ENCODE measurements at regions not wholly inside any gene's neighbourhood (a gene's known extent, or its start where the extent isn't known, plus 50 kb on each side); places are given as distances from the start of the nearest gene placed in this dataset.

- Mint-ChIP-seq H3K36me3 (ENCODE audit: low read depth) (no peaks in the 10 kb centered on the region), H3K27me3 (ENCODE audit: insufficient read depth) (no peaks in the 10 kb centered on the region), H3K27ac (no peak overlapping the region), H3K4me3 (no peak overlapping the region), H3K9me3 (peaks cover 5% of the 10 kb centered on the region), H3K4me1 (peaks cover 5% of the 10 kb centered on the region)
- Histone ChIP-seq H3K27ac (ENCODE audit: low read depth, low read length) (no peak overlapping the region), H3K27me3 (ENCODE audit: control insufficient read depth, insufficient read depth, low read length, poor library complexity, severe bottlenecking) (no peaks in the 10 kb centered on the region), H3K9ac (ENCODE audit: extremely low read depth, low read length, poor library complexity, severe bottlenecking) (no peak overlapping the region), H3K4me1 (ENCODE audit: control insufficient read depth, insufficient read depth, low read length) (no peaks in the 10 kb centered on the region), H3K36me3 (ENCODE audit: control insufficient read depth, insufficient read depth, low read length) (no peaks in the 10 kb centered on the region), H3K4me3 (ENCODE audit: low read length) (no peak overlapping the region), H3K9me3 (ENCODE audit: control insufficient read depth, low read length) (peaks cover 5% of the 10 kb centered on the region)
- TF ChIP-seq CTCF (conservative IDR thresholded peaks at IDR 0.05) = no peak
- no peak for DNase-seq
- 76 to 86% methylated on average over 2 of the region's 2 CpGs for WGBS, 2 experiments (ENCODE audit: insufficient coverage in 1 of 2, insufficient read length in 1 of 2)
These were observed 119.0 kb upstream of the CACUL1 start for GRCh38 chr10:118873738-118874105.

GRCh38 chr10:118874171-118874570 lies 119.4 kb upstream of the CACUL1 start:
- no peak for DNase-seq
- Histone ChIP-seq H3K27me3 (ENCODE audit: control insufficient read depth, insufficient read depth, low read length, poor library complexity, severe bottlenecking) (no peaks in the 10 kb centered on the region), H3K9me3 (ENCODE audit: control insufficient read depth, low read length) (peaks cover 5% of the 10 kb centered on the region), H3K4me3 (ENCODE audit: low read length) (no peak overlapping the region), H3K4me1 (ENCODE audit: control insufficient read depth, insufficient read depth, low read length) (no peaks in the 10 kb centered on the region), H3K27ac (ENCODE audit: low read depth, low read length) (no peak overlapping the region), H3K9ac (ENCODE audit: extremely low read depth, low read length, poor library complexity, severe bottlenecking) (no peak overlapping the region), H3K36me3 (ENCODE audit: control insufficient read depth, insufficient read depth, low read length) (no peaks in the 10 kb centered on the region)
- Mint-ChIP-seq H3K27me3 (ENCODE audit: insufficient read depth) (no peaks in the 10 kb centered on the region), H3K9me3 (peaks cover 6% of the 10 kb centered on the region), H3K4me3 (no peak overlapping the region), H3K27ac (no peak overlapping the region), H3K36me3 (ENCODE audit: low read depth) (no peaks in the 10 kb centered on the region), H3K4me1 (peaks cover 5% of the 10 kb centered on the region)
- WGBS, 2 experiments (ENCODE audit: insufficient coverage in 1 of 2, insufficient read length in 1 of 2) = 80 to 88% methylated on average over 2 of the region's 2 CpGs
- TF ChIP-seq CTCF (conservative IDR thresholded peaks at IDR 0.05) = no peak

- H3K9ac ChIP-seq (ENCODE audit: extremely low read depth, low read length, poor library complexity, severe bottlenecking) = no peak overlapping the region
- TF ChIP-seq CTCF (conservative IDR thresholded peaks at IDR 0.05) = no peak
- WGBS, 2 experiments (ENCODE audit: insufficient coverage in 1 of 2, insufficient read length in 1 of 2) = 88% methylated on average over 1 of the region's 1 CpG; no CpG with 5 or more reads in 1 of the 2 experiments
These were observed 120.3 kb upstream of the CACUL1 start for GRCh38 chr10:118875087-118875486.

More at GRCh38 chr10:118875087-118875486, 120.3 kb upstream of the CACUL1 start:
- no peak for DNase-seq
- Histone ChIP-seq H3K27me3 (ENCODE audit: control insufficient read depth, insufficient read depth, low read length, poor library complexity, severe bottlenecking) (no peaks in the 10 kb centered on the region), H3K4me3 (ENCODE audit: low read length) (no peak overlapping the region), H3K4me1 (ENCODE audit: control insufficient read depth, insufficient read depth, low read length) (no peaks in the 10 kb centered on the region), H3K27ac (ENCODE audit: low read depth, low read length) (no peak overlapping the region), H3K36me3 (ENCODE audit: control insufficient read depth, insufficient read depth, low read length) (no peaks in the 10 kb centered on the region), H3K9me3 (ENCODE audit: control insufficient read depth, low read length) (peaks cover 5% of the 10 kb centered on the region)
- H3K27ac Mint-ChIP-seq = no peak overlapping the region
- no peaks in the 10 kb centered on the region for H3K36me3 Mint-ChIP-seq (ENCODE audit: low read depth)
- H3K4me1 Mint-ChIP-seq = peaks cover 5% of the 10 kb centered on the region
- H3K27me3 Mint-ChIP-seq (ENCODE audit: insufficient read depth) = no peaks in the 10 kb centered on the region
- no peak overlapping the region for H3K4me3 Mint-ChIP-seq
- H3K9me3 Mint-ChIP-seq = peaks cover 6% of the 10 kb centered on the region

Measured in endodermal cell (in vitro differentiated cells).